SH-SY5Y (cell line): ENCODE measurements at regions not wholly inside any gene's neighbourhood (a gene's known extent, or its start where the extent isn't known, plus 50 kb on each side); places are given as distances from the start of the nearest gene placed in this dataset.

ENCODE experiments used
- GATA2 ChIP-seq: IDR thresholded peaks from 2 replicates; pipeline ENCODE4 v1.6.1; 2011; ENCODE audit warnings: mild to moderate bottlenecking, low read depth, low read length
- GATA3 ChIP-seq: IDR thresholded peaks from 2 replicates; pipeline ENCODE4 v1.6.1; 2011; ENCODE audit warnings: low read depth, mild to moderate bottlenecking, low read length, moderate library complexity

DNA sequence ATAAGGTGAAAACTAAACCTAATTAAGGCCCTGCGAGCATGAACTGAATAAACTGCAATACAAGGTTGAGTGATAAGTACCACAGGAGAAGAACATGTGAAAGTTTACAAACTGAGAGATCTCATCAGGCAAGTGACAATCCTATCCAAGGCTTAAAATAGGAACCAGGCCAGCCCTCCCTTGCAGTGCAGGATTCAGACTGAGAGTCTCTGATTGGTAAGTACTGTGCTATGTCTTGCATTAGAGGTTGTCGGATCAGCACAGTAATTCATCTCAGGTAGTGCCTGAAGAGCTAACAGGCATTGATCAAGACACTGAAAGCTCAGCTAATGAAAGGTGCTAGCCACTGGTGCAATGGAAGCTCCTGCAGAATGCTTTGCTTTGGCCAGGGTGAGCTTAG is 801.7 kb upstream of the ID2 start:
- TF ChIP-seq GATA2 (no peak), GATA3 (no peak)
